Dedifferentiated amniotic fluid mesenchymal stem cell (primary cell): ENCODE measurements at regions not wholly inside any gene's neighbourhood (a gene's known extent, or its start where the extent isn't known, plus 50 kb on each side); places are given as distances from the start of the nearest gene placed in this dataset.
"Not testable (repeated sequence)": the region's sequence is repeated elsewhere in the genome, so short reads cannot be mapped to it uniquely, and the experiment has no call there.

ENCODE experiments used
- DNase-seq: peaks from one replicate; pipeline ENCODE4 v3.0.0-alpha.2; 2016; ENCODE audit errors: extremely low spot score

DNA sequence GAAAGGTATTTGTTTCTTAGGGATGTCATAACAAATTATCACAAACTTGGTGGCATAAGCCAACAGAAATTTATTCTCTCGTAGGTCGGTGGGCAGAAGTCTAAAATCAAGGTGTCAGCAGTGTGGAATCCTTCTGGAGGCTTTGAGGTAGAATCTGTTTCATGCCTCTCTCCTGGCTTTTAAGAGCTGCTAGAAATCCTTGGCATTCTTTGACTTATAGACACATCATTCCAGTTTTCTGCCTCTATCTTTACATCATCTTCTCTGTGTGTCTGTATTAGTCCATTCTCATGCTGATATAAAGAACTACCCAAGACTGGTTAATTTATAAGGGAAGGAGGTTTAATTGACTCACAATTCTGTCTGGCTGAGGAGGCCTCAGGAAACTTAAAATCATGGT, 488.1 kb upstream of the PAPPA start:
- DNase-seq: no peak

DNA sequence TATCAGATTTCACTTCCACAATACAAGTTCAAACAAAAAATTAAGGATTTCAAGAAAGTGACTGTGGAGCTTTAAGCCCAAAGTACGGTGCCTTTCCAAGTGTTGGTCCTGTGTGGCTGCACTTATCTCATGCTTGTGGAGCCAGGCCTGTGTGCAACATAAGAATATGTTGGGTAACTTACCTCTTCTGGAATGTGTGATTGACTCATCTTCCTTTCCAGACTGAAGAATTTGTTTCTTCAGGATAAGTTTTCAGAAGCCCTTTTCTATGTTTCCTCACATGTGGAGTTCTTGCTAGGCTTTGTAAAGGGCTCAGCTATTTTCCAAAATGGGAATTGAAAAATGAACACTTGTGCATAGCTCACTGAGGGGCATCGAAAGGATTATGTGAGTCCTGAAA, 485.1 kb upstream of the PAPPA start:
- DNase-seq: peak; percentile 76

DNA sequence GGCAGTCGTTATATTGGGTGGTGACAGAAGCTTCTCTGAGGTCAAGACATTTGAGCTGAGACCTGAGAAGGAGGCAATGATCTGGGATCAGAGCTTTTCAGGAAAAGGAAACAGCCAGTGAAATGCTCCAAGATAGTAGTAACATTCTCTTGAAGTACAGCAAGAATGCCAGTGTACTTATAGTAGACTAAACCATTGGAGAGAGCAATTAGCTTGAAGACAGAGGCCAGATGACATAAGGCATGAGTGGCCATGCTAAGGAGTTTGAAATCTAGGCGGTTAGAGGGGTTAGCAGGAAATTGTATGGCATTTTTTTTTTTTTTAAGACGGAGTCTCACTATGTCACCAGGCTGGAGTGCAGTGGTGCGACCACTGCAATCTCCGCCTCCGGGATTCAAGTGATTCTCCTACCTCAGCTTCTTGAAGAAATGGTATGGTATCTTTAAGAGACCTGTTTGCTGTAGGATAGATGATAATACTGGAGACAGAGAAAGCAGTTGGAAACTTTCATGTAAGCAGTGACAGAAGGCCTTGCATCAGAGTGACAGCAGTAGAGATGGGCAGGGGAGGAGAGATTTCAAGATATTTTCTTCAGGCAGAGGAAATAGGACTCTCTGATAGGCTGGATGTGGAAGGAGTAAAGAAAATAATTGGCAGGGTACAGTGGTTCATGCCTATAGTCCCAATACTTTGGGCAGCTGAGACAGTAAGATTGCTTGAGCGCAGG, 482.2 kb upstream of the PAPPA start:
- DNase-seq: no peak

GRCh38 chr9:115671963-115672305, 481.7 kb upstream of the PAPPA start:
- no peak for DNase-seq

DNA sequence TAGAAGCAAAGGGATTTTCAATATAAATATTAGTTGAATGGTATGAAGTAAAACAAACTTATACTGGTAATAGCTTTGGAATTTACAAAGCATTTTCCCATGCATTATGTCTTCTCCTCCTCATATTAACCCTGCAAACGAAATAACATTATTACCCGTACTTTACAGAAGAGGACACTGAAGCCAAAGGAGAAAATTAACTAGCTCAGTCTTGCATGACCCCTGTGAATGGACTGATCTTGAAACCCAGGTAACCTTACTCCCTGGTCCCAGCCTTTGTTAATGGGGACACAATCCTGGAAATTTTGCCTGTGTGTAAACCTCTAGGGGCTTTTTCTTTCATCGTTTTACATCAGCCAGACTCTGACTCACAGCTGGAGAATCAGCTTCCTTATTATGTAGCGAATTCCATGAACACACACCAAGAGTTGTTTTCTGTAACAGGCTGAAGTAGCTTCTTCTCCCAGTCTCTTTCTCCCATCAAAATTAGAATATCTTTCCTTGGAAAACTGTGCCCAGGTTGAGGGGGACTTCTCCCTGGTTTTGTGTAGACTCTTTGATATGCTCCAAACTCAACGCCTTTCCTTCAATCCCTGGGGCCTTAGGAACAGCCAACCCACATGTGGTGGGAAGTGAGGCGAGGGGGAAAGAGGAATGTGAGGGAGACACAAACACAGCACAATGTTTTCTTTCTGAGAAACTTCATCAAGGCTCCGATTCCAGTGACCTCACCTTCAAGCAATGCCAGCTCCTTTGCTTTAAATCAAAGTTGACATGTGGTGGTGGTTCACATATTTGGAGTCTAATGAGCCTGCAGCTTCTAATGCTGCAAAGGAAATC, 480.9 kb upstream of the PAPPA start:
- peak; percentile 98 for DNase-seq

- DNase-seq: peak; percentile 24
These were observed 480.0 kb upstream of the PAPPA start for GRCh38 chr9:115673599-115673998.

GRCh38 chr9:115674091-115674490, 479.5 kb upstream of the PAPPA start:
- DNase-seq: no peak

DNA sequence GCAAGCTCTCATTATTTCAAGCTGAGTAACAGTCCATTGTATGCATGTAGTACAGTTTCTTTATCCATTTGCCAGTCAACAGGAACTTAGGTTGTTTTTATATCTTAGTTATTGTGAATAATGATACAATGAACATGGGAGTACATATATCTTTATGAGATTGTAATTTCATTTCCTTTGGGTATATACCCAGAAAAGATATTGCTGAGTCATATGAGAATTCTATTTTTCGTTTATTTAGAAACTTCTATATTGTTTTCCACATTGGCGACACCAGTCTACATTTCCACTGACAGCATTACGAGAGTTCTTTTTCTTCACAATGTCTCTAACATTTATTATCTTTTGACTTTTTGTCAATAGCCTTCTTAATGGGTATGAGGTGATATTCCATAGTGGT, 477.8 kb upstream of the PAPPA start:
- DNase-seq: no peak

GRCh38 chr9:115680231-115680630, 473.4 kb upstream of the PAPPA start:
- no peak for DNase-seq

DNA sequence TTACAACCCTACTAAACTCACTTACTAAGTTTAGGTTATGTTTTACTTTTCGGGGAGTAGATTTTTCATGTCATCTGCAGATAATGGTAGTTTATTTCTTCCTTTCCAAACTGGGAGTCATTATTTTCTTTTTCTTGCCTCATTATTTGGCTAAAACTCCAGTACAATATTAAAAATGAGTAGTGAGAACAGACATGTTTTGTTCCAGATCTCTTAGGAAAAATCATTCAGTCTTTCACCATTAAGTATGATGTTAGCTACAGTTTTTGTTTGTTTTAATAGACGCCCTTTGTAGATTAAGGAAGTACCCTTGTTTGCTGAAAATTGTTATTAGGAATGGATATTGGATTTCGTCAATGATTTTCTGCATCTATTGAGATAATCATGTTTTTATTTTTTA, 472.0 kb upstream of the PAPPA start:
- DNase-seq: no peak

DNA sequence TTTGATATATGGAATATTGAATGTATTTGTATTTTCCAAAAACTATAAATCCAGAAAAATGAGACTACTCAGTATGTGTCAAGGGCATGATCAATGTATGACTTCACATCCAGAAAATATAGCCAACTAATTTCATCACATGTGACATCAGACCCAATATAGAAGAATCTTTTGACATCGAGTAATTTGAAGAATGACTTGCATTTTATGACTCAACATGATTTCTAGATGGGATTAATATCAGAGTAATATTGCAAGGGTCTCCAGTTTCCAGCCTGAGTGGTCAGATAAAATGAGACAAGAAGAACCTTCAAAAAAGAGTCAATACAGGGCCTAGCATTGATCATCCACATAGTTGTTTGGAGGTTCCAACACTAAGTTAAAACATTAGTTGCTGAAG, 467.5 kb upstream of the PAPPA start:
- no peak for DNase-seq

DNA sequence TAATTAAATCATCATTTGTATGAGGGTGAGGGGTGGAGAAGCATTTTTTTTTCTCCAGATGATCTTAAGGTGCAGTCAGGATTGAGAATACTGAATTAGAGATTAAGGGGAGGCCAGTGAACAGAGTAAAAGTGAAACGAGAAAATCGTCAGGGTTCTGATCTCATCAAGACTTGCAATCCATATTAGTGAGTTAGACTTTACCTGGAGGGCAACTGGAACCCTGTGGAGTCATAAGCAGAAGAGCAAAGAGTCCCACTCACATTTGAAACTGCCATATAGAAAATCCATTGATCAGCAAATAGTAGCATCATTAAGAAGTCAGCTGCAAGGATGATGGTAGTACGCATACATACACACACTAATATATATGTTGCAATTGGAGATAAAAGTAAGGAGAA, 466.2 kb upstream of the PAPPA start:
- no peak for DNase-seq

DNA sequence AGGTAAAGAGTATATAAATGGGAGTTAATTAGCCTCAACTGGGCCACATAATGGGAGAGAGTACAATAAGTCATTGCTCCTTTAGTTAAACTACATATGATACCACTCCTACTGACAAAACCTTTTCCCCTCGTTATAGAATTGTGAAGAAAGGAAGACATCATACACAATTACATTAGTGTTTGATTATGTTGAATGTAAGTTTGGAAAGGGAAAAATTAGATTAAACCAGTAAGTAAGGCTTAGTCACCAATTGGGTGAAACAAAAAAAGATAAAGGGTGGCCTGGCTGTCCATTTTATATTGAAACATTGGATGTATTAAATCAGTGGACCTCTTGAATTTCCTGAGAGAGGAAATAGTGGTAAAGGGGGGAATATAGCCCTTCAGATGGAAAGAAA, 464.3 kb upstream of the PAPPA start:
- no peak for DNase-seq

DNA sequence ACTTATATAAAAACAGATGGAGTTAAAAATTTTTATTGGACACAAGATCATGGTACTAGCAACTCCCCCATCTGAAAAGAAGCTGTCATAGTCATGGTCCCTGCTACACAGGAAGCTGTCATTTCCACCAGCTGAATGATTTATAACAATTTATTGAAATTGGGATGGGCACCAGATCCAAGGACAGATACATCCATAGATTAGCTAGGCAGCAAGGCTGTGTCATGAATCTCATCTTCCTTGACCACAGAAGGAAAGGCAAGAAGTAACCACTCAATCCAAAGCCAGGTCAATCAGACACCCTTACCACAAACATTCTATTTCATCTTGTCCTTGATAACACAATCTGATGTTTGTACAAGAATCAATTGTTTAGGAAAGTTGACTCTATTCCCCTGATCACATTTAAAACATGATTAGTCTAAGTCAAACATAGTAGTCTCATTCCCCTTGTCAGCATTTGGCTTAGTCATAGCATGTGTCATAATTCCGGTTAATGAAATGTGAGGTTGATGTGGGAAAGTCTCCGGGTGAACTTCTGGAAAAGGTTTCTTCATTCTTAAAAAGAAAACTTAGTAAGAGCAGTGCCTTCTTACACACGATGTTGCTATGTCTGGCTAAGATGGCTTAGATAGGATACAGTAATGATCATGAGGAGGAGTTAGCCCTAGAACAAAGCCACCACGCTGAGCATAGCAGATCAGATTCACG, 462.6 kb upstream of the PAPPA start:
- peak; percentile 95 for DNase-seq

DNA sequence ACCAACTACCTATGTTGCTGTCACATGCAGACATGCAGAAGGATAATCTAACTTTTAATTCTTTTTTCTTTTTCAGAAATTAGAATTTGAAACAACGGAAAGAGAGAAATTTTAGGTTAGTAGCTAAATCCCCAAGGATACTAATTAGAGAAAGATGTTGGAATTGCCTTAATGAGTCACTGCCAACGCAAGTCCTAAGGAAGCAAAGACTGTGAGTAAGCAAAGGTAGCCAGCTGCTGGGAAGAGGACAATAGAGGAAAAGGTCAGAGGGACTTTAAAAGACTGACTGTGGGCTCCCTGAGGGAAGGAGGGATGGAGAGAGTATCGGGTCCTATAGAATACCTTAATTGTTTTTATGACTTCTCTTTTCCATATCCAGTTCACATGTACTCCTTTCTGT, 461.9 kb upstream of the PAPPA start:
- DNase-seq: peak; percentile 74

- not testable (repeated sequence) for DNase-seq
These were observed 460.7 kb upstream of the PAPPA start for GRCh38 chr9:115692868-115693267.

DNA sequence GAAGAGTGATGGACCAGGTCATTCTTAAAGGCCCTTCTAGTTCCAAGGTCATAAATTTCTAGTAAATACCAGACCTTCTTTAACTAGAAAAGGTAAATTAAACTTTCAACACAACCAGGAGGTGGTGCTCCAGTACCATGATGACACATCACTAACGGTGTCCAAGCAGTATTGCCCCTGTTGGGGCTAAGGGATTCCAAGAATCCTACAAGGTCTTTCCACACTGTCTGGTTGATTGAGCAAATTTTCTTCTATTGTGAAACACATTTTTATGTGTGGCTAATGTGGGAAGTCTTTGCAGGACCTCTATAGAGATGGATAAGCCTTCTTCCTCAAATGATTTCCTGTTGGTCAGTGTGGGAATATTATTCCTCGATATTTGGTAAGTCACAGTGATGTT, 459.6 kb upstream of the PAPPA start:
- DNase-seq: peak; percentile 81

DNA sequence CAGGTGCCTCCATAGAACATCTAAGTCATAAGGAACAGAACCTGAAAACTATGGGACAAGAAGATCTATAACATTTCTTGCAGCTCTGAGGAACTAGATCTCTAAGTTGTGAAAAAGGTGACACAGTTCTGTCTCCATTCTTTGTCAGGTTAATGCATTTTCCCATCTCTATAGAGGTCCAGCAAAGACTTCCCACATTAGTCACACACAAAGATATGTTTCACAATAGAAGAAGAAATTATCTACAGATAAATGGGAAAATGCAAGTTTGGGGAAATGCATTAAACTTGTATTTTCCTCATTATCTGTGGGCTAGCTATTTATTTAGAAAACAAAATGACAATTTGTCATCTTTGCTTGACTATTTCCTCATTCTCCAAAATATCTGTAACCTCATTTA, 458.6 kb upstream of the PAPPA start:
- DNase-seq: no peak

- no peak for DNase-seq
These were observed 440.6 kb upstream of the PAPPA start for GRCh38 chr9:115712981-115713380.

- DNase-seq: no peak
These were observed 437.9 kb upstream of the PAPPA start for GRCh38 chr9:115715666-115716065.

DNA sequence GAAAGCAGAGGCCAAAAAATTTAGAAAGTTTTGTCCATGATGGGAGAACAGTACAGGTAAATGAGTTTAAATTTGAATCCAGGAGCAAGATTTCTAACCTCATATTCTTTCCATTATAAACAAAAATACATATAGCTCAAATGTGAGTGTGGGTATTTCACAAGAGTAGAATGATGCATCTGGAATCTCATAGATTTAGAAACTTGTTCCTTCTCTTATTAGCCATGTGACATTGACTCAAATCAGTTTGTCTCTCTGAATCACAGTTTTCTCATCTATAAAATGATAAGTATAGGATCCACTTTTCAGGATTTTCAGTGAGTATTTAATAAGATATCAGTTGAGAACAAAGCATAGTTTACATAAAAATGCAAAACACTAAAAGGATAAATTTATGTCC, 436.3 kb upstream of the PAPPA start:
- DNase-seq: no peak

- no peak for DNase-seq
These were observed 435.8 kb upstream of the PAPPA start for GRCh38 chr9:115717711-115718173.

GRCh38 chr9:115730396-115730795, 423.2 kb upstream of the PAPPA start:
- DNase-seq: peak; percentile 48
